NCI-H2029 treated with DMSO at 0.1 percent for 48 hours (cell line): ENCODE measurements at regions not wholly inside any gene's neighbourhood (a gene's known extent, or its start where the extent isn't known, plus 50 kb on each side); places are given as distances from the start of the nearest gene placed in this dataset.

Experiments
- DNase-seq: peaks from one replicate; lab custom pipeline; 2025; lab: John Stamatoyannopoulos, UW

DNA sequence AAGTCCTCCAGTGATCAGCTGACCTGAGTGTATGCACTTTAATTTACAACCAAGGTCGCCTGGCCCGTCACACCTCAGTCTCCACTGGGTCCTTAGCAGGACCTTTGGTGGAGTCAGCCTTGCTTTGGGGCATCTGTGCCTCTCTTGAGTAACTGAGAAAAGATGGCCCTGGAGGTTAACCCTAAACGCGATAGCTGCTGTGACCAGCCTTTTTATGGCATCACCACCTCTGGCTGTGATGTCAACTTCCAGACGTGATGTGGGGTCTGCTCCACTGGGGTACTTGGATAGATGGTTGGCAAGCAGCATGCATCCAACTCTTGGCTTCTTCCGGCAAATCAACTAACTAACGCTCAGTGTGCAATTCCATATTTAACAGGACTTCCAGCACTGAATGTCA lies 122.8 kb upstream of the RTL1 start:
- no peak for DNase-seq

DNA sequence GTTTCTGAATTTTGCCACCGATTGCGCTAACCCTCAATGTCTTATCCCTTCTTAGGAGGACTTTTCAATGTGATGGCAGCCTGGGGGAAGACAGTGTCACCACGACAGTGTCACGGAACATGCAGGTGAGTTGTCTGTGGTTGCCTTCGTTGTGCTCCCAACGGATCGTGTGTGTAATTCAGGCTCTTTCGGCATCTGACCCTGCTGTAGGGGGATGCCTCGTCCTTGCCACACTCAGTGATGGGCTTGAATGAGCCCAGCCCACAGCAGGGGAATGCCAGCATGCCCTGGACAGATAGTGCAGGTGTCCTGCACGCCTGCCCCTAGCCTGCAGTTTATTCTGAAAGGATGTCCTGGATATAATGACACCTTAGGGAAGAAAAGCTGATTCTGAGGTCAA lies 123.8 kb upstream of the RTL1 start:
- DNase-seq = no peak

DNA sequence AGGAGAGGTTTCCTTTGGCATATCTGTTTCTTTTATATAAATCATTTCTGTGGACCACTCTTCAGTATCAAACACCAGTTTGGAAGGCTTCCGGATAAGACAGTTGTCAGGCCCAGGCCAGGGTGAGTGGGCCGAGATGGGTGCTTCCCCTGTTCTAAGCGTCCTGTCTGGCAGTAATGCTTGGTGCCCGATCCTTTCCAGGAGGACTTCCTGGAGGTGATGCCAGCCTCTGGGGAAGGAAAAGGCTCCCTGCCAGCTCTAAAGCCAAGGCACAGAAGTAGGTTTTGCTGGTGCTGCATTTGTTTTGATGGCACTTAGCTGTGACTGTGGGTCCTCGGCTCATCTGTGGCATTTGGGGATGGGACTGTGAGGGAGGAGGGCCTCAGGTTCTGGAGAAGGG lies 124.4 kb upstream of the RTL1 start:
- no peak for DNase-seq

DNA sequence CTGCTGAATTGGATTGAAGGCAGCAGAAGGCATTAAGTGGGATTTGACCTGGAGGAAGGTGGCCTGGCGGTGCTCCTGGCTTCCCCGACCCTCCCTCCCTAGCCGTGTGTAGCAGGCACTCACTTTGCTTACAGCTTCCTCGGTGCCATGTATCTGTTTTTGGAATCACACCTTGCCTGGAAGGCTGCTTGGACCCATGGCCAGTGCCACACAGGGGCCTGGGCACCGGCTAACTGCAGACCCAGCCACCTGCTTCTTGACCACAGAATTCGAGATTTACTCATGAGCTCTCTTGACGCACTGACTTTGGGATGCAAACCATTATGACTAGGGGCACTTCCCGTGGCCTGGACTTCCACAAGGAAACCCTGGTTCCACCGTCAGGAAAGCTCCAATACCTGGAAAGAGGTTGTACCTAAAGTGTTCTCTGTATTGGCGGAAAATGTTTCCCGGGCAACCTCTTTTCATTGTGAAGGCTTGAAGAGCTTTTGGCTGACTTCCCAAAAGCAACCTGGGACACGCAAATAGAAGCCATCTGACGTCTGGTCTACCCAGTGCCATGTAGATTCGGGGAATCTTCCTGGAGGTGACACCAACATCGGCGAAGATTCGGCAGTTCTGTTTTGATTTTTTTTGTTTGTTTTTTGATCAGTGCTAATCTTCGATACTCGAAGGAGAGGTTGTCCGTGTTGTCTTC lies 125.6 kb upstream of the RTL1 start:
- peak; percentile 80 for DNase-seq

DNA sequence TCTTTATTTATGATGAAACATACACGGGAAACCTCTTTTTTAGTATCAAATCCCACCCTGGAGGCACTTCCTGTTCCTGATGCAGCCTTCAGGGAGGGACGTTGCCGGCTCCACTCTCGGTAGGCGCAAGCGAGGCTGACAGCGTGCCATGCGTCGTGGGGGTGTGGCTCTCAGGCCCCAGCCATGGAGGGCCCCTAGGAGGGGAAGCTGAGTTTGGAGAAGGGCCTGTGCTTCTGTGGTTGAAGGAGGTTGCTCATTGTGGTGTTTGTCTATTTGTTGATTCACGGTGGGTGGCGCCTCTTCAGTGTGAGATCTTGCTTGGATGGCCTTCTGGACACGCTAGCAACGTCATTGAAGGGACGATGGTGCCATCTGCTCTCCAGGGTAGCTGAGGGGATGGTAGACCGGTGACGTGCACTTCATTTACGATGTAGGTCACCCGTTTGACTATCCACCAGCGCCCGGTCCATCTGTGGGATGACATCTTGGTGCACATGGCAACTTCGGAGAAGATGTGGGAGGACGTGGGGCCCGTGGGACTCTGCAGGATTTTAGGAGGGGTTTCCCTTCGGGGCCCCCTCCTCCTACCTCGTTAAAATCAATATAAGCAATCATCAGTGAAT lies 126.3 kb upstream of the RTL1 start:
- peak; percentile 49 for DNase-seq

DNA sequence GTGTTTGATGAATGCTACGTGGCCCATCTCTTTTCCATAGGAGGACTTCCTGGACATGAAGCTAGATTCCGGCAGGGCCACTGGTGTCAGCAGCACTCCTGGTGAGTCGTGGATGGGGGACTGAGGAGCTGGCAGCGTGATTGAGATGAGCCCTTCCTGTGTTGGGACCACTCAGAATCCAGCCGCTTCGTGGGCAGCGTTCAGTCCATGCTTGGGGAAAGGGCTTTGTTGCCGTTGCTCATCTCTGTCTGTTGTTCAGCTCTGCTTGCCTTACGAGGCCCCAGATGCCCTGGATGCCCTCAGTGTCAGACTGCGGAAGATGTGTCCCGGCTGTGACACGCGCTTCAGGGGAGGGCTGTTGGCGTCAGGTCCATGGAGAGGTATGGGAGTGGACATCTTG lies 127.1 kb upstream of the RTL1 start:
- DNase-seq = no peak

DNA sequence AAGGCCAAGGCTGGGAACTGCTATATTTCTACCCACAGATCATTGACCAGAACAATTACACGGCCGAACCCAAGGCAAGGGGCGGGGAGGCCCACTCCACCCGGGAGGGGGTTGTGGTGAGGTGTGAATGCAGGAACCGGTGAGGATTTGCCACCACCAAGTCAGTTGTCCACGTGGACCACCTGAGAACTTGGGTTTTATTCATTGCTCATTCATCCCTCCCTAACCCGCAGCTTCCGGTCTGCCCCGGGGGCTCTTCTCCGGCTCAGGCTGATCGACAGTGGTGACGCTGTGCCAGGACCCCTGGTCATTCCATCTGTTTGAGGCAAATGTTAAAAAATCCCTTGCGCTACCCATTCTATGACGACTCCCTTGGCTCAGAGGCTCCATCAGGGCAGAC lies 127.7 kb upstream of the RTL1 start:
- no peak for DNase-seq

DNA sequence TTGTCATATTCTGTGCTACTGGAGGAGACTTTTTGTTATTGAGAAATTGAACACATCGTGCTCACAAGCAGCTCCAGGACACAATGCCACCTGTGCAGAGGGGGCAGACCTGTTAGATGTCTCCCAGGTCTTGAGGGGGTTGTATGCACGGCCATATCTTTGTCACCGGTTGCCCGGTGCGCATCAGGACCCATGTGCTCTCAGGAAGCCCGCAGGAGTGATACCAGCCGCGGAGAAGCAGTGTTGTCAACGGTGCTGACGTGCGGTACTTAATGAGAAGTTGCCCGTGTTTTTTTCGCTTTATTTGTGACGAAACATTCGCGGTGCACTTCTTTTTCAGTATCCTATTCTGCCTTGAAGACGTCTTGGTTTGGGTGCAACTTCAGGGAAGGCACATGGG lies 128.2 kb upstream of the RTL1 start:
- no peak for DNase-seq

DNA sequence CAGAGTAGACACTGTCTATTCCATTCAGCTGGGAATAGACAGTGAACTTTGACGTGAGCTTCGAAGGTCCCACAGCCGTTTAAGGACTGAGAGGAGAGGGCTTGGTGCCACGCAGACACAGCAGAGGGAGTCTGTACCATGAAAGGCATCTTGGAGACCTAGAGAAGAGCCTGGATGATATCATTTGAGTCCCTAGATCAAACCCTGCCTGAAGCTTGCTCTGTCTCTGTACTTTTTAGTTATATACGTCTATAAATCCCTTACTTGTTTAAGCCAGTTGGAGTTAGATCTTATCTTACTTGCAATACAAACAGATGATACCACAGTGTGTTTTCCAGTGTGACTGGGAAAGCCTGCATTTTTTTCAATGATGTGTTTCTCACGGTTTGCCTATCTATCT lies 128.9 kb upstream of the RTL1 start:
- DNase-seq = no peak

DNA sequence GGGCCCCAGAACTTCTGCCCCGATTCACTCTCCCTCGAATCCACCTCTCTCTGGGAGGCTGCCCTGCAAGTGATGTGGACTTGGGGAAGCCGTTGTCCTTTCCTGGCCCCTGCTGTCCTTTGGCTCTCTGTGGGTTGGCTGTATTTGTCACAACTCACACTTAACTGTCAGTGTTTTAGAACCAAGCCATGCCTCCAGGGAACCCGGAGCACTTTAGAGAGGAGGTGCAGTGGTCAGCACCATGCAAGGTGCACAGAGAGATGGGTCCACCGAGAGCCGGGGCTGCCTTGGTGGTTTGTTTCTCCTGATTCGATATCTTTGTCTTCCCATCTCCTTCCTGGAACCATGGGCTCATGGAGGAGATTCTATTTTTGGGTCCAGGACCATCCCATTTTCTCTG lies 129.5 kb upstream of the RTL1 start:
- no peak for DNase-seq

DNA sequence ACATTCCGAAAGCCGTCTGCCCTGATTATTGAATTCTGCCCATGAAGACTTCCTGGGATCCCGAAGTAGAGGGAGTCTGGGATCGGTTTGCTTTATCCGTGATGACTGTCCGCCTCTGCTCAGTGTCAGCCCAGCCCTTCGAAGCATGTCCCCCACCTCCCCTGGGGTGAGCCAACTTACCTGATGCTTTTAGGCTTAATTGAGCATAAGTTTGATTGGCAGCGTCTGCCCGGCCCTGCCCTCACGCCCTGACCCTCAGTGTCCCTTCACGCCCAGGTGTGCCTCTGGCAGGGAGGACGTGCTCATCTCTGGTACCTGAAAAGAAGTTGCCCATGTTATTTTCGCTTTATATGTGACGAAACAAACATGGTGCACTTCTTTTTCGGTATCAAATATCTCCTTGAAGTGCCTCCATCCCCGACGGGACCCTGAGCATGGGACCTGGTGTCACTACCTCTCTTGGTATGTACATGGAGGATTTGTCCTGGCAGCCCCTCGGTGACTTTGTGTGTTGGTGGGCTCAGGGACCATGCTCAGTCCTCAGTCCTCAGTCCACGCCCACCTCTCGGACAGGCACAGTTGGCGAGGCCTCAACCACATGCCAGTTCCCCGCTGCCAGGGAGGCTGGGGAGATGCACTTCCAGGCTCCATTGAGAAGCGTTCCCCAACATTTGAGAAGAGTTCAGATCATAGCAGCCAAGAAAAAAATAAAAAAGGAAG lies 130.1 kb upstream of the RTL1 start:
- DNase-seq = no peak

DNA sequence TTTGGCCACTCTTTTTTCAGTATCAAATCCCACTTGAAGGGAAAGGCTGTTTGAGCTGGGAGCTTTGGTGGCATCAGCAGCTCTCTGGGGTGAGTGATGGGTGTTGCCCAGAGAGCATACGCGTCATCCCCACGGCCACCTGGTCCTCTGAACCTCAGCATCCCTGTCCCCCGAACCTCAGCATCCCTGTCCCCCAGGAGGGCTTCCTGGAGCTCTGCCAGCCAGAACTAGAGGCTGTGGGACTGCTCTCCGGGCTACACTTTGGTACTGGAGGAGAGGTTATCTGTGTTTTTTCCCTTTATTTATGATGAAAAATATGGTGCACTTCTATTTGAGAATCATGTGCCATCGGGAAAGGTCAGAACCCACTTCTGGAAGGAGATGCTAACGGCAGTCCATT lies 131.5 kb upstream of the RTL1 start:
- DNase-seq = no peak

DNA sequence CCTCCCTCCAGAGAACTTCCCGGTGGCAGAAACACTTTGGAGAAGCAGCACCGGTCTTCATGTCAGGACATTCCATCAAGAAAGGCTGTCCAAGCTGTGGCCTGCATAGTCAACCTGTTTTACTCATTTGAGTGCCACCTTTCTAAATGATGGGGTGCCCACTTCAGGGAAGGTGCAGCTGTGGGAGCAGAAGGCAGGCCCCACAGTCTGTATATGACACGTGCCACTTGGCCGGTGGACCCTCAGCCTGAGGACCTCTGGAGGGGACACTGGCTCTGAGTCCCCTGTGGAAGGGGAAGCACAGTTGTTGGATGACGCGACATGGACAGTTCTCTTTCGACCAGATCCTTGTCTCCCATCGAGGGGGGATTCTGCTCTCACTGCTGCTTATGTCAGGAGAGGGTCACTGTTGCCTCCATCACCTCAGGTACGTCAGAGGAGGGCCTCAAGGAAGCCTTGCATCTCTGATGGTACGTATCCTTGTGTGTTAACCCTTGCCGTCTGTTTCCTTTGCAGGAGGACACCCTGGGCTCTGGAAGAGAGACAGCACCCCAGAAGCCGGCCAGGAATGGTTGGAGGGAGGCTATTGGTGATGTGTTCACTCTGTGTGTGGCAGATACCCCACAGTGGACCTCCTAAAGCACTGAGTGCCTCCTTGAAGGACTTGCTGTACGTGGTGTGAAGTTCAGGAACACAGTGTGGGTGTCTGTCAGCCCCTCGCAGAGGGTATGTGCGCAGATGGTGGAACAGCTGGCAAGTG lies 132.1 kb upstream of the RTL1 start:
- no peak for DNase-seq

DNA sequence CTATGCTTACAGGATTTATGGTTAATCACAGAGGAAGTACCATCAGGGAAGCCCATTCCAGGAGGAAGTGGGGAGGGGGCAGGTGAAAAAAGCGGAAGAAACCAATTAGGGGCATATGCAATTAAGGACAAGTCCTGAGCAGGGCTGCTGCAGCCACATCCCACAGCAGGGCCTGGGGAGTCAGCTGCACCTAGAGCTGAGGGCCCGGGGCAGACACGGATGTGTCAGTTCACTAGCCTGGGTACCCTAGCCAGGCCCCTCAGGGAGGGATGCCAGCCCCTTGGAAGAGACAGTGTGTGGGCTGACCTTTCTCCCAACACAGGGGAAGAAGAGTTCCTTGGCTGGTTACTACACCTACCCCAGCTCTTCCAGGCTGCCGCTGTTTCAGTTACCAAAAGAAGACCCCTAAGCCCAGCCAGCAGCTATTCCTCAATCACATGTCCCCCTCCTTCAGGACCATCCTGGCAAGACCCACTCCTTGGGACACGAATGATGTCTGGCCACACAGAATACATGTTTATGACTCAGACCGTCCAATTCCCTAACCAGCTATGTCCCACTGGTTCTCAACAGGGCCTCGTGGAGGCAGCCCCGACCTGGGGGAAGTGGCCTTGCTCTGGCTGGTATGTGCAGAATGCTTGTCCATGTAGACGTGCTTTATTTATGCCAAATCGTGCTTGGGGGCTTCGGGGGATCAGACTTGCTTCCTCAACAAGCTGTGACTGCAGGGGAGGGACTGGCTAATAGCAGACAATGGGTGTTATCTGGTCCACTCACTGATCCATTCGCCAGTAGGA lies 133.7 kb upstream of the RTL1 start:
- no peak for DNase-seq

DNA sequence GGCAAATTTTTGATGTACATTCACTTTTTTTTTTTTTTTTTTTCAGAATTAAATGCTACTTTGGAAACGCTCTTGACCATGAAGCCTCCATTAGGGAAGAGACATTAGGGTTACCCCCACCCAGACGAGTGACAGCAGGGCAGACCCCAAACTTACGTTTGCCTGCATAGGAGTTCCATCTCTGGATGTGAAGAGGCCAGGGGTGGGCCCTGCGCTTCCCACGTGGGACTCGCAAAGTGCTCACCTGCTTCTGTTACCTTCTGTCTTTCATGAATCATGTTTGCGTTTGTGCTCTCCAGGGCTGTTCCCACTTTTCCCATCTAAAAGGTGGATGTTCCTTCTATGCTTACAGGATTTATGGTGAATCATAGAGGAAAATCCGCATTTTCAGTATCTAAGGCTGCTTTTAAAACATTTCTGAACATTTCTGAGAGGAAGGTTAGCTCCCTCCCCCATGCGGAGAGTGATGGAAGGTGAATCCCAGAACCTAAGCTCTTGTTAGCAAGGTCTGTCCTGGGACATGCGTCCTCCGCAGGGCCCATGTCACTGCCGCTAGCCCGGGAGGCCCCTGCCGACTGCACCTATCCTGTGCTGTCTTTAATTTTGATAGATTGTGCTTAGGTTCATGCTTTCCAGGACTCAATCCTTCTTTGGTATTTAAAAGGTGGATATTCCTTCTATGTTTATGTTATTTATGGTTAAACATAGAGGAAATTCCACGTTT lies 135.7 kb upstream of the RTL1 start:
- DNase-seq = no peak

DNA sequence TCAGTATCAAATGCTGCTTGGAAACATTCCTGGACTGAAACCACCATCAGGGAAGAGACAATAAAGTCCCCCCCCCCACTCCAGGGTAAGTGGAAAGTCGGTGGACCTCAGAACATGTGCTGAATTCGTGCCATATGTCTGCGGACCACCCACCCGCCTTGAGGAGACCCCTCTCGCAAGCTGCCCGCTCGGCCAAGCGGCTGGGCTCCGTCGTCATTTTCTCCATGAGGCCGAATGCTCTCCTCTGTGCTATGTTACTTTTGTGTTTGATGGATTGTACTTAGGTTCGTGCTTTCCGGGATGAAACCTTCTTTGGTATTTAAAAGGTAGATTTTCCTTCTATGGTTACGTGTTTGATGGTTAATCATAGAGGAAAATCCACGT lies 136.2 kb upstream of the RTL1 start:
- no peak for DNase-seq

DNA sequence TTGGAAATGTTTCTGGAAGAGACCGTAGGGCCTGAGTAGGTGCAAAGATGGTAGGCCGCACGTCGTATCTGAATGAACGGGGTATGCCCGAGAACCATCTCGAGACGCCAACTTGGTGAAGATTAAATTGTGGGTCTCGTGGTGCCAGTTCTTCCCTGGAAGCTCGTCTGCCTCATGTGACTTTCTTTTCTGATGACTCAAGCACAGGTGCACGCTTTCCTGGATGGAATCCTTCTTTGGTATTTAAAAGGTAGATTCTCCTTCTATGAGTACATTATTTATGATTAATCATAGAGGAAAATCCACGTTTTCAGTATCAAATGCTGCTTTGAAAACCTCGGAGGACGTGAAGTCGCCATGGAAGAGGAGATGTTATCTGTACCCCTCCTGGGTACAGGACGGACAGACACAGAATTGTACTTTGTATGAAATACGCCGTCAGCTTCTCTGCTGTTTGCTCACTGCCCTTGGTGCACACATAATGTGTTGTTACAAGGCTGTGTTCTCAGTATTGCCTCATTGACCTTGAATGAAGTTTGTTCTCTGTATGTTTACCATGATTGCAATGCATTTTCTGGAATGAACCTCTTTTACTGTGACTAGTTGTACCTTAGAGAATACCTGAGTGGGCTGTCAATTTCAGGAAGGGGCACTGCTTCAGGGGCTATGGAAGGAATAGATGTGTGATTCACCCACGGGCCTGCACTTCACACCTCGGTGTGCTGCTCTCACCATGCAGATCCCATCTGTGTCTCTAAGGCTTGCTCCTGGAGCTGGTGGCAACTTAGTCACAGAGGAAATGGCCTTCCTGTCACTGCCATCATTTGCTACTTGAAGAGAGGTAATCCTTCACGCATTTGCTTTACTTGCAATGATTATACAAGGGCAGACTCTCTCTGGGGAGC lies 137.3 kb upstream of the RTL1 start:
- no peak for DNase-seq

DNA sequence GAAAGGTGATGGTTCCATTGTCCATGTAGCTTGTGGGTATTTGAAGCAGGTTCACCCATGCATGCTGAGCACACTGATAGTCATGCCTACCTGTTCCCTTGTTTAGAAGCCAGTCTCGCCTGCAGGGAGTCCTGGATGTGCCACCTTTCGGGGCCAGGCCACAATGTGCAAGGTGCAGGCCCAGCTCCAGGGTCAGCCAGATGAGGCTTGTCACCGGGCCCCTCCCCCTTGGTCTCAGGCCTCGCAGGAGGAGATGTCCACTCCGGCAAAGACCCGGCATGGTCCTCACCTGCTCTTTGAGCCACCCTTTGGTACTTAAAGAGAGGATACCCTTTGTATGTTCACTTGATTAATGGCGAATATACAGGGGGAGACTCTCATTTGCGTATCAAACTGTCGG lies 140.4 kb upstream of the RTL1 start:
- DNase-seq = no peak

DNA sequence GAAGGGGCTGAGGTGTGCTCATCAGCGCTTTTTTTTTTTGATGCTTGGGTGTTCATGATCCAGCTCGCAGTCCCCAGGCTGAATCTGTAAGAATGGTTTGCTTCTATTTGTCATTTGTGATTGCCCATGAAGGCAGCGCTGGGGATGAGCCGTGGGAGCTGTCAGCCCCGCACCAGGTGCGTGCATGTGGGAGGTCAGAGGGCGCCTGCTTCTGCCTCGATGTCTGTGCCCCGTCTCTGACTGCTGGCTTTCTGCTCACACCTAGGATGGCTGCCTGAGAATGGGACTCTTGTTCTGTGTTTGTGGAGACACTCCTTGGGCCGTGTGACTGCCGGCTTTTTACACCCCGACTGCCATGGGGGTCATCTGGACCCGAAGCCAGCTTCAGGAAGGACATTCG lies 141.2 kb upstream of the RTL1 start:
- DNase-seq = no peak

DNA sequence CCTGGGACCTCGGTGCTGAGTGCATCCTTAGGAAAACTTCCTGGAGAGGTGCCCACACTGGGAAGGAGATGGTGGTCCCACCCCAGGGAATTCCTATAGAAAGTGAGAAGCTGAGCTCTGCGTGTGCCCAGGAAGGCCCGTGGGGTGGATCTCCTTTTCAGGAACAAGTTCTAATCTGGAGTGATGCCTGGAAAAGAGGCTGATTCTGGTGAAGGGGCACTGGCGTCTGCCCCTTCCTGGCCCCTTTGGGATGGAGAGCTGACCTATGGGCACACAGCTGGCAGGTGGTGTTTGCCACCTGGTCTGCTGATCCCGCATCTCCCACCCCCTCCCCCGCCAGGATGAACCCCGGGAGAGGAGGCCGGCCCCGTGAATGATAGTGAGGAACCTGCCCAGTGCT lies 142.0 kb upstream of the RTL1 start:
- DNase-seq = no peak
